CD1c-positive myeloid dendritic cell (primary cell): ENCODE measurements at regions not wholly inside any gene's neighbourhood (a gene's known extent, or its start where the extent isn't known, plus 50 kb on each side); places are given as distances from the start of the nearest gene placed in this dataset.
"Not testable (repeated sequence)": the region's sequence is repeated elsewhere in the genome, so short reads cannot be mapped to it uniquely, and the experiment has no call there.

Source experiments
- DNase-seq: peaks from one replicate; pipeline ENCODE4 v3.0.0-alpha.2; 2016; ENCODE audit errors: extremely low spot score

DNA sequence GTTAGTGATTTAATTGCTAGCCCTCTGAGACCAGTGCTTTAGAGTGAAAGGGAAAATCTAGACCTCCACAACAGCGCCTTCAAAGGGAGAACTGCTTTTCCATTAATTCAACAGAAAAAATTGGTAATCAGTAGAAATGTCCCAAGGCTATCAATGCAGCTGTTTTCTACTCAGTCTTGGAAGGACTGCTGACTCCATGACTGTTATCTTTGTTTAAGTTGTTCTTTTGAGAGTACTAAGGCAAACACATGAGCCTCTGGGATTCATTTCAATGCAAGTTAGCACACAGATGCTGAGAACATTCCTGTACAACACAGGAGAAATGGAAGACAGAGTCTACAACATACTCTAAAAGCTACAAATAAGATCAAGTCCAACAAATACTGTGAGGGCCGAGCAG, 301.7 kb upstream of the PTCHD4 start:
- DNase-seq = no peak

DNA sequence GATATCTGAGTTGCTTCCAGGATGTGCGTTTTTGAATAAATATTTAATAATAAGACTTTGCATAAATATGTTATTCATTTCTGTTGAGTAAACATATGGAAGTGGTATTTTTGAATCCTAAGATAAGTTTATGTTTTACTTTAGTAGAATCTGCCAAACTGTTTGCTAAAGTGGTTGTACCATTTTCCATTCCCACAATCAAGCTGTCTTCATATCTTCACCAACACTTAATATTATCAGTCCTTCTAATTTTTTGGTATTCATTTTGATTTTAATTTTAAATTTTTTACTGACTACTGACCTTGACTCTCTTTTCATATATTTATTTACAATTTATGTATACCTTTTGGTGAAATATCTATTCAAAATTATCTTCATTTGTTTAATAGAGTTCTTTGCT, 293.9 kb upstream of the PTCHD4 start:
- DNase-seq = no peak

DNA sequence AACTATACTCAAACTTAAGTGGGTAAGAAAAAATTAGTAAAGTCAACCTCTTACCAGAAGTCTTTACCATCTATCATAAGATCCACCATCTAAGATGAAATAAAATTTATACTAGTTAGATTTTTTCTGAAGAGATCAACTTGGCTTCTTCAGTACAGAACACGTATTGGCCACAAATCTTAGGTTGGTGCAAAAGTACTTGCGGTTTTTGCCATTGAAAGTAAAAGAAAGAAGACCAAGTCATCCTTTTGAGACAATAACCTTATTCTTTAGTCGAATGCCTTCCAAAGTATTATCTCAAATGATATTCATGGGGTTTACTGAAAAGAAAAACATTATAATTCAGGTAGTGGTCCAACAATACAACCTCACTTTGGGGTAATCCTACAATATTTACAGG, 292.6 kb upstream of the PTCHD4 start:
- DNase-seq = no peak

DNA sequence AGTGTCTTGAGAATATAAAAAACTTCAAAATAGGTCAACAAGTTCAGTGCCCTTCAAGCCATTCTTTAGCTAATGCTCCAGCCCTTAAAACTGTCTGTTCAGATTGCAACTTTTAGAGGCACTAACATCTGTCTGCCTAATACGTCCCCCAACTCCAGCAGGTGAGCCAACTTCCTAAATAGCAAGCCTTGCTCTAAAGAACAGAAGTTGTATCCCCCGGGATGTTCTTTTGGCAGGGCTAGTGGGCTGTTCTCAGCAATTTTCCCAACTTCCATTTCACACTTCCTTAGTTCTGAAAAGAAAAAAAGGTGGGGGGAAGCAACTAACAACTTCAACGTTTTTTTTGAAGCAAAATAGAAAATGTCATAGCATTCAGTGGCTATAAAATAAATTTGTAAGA, 290.0 kb upstream of the PTCHD4 start:
- no peak for DNase-seq

DNA sequence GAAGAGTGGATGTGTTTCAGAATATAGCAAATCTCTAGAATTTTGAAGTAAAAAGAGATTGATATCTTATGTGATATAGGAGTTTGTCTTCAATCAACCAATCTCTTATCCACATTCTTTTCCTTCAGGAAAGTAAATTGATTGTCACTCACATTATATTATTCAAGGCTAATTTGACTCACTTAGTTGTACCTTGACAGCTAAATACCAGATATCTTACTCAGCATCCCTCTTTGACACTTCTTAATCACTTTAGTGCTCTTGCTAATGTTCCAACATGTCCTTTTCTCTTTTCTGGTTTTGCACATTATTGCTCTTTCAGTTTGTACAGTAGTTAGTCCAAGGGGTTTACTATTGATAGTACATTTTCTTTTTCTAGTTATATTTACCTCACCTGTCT, 286.9 kb upstream of the PTCHD4 start:
- no peak for DNase-seq

DNA sequence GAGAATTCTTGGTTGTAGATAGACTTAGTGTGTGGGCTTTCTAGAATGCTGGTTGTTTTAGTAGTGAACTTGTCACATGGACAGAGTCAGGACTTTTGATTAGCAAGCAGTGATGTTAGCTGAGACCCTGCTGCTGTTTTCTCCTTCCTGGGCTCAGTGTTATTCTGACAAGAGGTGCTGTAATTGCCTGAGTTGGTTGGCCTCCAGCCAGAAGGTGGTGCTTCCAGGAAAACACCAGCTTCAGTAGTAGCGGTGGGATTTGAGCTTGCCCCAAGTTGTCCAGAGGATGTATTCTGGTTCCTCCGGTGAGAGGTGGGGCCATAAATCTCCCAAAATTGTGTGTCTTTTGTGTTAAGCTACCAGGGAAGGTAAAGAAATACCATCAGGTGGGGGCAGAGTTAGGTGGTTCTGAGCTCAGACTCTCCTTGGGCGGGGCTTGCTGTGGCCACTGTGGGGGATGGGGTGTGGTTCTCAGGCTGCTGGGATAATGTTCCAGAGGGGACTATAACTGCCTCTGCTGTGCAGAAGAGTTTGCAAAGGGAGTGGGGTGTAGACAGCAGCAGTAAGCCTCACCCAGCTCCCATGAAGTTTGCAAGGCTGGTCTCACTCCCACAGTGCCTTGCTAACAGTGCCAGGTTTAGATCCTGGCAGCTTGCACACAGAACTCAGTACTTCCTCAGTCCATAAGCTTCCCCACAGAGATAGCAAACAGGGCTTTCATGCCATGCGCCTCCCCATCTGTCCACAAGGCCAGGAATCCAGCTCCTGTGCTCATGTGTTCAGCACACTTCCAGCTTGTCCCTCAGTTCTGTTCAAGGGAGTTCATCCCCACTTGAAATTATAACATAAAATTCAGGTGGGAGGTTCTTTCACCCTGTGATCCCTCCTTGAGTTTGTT, 278.4 kb upstream of the PTCHD4 start:
- DNase-seq = no peak

DNA sequence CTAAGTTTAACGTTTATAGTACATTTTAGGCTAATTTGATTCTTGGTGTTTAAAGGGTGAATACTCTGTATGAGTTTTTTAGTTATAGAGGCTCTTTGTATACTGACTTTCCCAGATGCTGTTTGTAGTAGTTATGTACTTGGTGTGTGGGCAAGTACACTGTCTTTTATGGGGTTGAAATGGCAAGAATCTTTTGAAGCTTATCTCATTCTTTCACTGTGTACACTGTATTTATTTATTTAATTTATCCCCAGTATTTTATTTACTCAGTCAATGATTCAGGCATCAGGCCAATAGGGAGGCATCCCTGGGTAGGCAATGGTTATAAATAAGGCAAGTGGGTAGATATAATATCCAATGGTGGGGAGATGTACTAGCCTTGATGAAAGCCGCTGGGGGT, 277.0 kb upstream of the PTCHD4 start:
- DNase-seq = no peak

DNA sequence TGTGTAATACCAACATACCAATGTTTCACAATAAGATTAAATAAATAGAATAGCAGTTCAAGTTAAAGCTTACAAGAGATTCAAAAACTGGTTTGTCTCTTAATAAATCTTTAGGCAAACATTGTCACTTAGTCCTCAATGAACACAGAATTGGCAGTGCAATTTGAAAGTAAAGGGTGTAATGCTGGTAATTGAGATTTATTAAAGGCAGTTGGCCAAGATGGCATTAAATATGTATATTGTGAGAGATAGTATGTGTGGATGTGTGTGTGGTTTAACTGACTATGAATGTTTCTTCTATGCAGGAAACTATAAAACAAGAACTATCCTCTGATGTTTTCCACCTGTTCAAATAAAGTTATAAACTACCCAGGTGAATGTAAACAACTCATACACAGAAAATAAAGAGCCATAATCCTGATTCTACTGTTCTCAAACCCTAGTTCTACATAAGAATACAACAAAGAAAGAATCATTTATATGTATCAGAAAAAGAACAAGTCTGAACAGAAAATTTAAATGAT, 267.9 kb upstream of the PTCHD4 start:
- no peak for DNase-seq

DNA sequence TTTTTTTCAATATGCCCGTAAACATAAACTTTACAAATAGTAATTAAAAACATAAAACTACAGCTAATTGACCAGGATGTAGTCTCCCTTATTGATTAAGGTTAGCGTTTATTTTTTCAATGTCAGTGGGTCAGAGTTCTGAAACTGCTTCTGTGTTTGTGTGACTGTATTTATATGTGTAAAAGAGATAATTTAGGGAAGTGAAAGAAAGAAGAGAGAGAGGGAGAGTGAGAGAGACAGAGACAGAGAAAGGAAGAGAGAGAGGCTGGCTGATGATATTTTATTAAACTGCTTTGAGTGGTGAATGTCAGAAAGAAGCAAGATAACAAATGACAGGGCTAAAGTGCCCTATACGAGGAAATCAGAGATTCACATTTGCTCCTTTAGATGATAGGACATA, 266.1 kb upstream of the PTCHD4 start:
- no peak for DNase-seq

DNA sequence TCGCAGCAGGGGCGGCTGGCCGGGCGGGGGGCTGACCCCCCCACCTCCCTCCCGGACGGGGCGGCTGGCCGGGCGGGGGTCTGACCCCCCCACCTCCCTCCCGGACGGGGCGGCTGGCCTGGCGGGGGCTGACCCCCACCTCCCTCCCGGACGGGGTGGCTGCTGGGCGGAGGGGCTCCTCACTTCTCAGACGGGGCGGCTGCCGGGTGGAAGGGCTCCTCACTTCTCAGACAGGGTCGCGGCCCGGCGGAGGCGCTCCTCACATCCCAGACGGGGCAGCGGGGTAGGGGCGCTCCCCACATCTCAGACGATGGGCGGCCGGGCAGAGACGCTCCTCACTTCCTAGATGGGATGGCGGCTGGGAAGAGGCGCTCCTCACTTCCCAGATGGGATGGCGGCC, 260.2 kb upstream of the PTCHD4 start:
- DNase-seq = not testable (repeated sequence)

DNA sequence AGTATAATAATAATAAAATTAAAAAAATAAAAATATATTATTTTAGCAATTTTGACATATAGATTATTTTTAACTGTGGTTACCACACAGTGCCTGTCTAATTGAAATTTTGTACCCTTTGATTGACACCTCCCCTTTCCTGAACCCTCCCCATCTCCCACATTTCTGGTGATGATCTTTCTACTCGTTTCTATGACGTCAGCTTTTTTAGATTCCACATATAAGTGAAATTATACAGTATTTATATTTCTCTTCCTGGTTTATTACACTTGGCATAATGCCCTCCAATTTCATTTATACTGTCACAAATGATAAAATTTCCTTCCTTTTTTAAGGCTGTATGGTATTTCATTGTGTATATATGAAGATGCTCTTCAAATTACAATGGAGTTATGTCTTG, 258.1 kb upstream of the PTCHD4 start:
- no peak for DNase-seq

DNA sequence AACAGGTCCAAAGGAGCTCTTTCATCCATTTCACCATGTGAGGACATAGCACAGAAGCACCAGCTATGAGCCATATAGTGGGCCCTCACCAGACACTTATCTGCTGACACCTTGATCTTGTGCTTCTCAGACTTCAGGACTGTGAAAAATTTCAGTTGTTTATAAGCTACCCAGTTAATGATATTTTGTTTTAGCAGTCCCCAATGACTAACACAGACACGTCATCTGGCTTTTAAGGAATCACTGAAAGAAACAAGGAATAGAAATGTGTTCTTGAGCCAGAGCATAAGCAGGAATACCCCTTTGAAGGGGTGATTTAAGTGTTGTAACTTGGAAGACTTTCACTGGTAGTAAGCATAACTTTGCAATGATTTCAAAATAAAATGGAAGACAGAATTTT, 214.7 kb upstream of the PTCHD4 start:
- no peak for DNase-seq

DNA sequence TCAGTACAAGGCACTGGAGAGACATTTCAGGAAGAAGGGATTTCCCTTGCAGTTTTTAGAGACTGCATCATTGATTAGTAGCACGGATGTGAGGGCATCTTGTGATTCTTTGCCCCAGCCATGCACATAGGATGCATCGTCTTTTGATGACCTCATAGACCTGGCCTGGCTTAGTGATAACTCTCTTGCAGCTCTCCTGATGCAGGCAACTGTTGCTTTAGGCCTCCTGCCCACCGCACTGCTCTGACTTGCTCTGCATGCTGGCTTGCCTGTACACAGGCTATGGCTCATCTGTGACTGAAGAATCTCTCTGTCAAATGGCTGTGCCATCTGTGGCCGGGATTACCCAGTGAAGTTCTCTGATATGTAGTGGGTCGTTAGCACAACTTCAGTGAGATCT, 207.7 kb upstream of the PTCHD4 start:
- no peak for DNase-seq

DNA sequence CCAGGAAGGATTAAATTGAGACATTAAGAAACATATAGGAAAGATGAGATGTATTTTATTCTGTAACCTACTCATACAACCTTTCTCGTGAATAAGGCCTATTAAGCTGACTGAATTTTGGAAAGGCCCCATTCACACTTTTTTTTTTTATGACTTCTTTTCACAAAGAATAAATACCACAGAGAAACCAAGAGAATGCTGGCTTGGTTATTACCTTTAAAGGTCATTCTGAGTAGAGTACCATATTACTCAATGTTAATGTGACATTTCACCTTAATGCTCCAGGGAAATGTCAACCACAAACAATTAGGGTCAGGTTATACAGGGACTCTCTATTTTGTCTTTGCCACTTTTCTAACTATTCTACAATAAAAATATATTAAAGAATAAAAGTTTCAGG, 204.9 kb upstream of the PTCHD4 start:
- no peak for DNase-seq

DNA sequence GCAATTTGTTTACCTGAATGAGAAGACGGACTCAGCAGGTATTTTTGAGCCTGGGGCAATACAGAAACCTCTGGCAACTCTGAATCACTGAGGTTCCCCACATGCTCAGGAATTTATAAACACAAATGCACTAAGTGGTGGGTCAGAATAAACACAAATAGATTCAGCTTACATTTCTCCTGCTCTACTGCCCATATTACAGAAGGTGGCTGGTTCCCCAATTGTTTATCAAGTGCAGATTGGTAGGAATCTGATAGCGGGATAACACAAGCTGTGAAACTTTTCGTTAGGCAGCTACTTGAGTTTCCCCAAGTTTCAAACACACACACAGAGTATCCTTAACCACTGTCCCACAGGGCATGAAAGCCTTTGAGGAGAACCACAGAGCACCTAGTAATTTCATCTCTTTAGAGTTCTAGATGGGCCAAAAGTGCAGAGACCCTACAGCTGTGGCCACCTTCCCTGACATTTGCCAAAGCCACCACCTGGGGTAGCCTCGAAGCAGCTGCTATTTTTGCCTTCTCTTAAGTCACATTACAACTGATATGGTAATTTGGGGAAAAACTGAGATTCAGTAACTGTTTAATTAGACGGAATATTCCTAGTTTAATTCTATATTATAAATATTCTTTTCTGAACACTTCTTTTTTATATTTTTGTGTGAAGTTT, 204.2 kb upstream of the PTCHD4 start:
- no peak for DNase-seq

DNA sequence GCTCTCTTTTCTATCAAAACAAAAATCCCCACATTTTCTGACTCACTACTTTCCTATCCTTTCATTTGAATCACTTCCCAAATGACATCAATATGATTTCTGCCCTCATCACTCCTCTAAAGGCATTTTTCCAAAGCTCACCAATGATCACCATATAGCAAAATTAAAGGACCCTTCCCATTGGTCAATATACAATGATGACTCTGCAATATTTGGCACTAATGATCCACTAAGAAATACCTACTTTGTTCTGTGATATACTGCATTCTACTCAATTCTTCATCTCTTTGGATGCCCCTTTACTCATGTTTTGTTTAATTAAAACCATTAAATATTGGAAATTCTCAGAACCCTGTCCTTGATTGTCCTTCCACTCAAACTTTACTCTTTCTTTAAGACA, 200.3 kb upstream of the PTCHD4 start:
- no peak for DNase-seq

DNA sequence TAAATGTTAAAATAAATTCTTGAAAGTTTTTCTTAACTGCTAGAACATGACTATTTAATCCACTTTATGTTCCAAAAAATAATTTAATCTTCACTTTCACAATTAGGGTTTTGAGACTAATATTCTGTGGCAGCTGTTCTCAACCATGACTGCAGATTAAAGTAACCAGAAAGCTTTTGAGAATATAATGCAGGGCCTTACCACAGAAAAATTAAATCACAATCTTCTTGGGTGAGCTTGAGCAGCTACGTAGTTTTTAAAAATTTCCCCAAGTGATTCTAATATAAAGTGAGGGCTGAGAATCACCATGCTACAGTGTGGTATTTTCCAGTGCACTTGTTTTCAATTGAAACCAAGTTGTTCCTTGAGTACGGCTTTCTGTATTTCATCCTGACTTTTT, 196.6 kb upstream of the PTCHD4 start:
- no peak for DNase-seq

DNA sequence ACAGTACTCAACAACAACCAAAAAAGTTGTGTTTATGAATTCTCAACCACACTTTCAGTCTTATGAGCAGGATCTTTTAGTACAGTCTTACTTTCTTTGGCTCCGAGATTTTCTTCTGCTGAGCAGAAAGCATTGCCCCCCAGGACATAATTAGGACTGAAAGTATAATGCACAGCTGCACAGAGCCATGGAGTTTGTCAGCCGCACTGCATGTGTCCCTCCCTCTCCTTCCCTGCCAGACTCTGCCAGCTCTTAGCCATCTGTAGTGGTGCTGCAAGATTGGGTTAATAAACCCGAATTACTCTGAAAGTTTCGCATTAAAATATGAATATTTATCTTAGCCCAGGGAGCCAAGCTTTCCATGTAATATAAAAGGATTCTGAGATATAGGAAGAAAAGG, 179.6 kb upstream of the PTCHD4 start:
- no peak for DNase-seq

DNA sequence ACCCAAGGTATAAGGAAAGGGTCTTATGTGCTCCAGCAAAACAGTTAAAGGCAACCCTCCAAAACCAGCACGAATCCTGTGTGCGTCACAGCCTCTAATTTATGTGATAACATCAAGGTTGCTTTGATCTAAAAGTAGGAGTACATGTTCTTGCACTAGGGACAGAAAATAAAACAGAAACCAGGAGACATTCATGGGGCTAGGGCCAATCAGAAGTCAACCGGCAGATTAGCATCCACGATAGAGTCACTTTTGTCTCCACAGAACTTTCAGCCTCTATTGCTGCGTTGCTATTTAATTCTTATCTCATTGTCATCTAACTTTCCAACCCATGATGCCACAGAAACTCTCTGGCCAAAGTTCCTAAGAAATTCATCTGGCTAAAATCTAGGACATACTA, 178.8 kb upstream of the PTCHD4 start:
- DNase-seq = no peak

DNA sequence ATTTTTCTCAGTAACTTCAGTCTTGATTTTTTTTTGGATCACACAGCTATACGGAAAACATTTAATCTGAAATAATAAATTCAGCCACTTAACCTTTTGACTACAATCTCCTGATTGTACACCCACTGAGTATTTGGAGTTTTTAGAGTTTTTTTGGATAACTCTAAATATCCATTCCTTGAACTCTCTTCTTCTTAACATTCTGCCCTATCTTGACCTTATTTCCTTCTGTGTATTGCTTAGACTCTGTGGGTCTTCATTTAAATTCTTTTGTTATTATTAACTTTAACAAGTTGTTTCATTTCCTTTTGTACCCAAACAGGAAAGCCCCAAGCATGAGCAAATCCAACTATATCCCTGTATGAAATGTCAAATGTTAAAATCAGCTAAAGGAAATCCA, 170.2 kb upstream of the PTCHD4 start:
- DNase-seq = no peak

DNA sequence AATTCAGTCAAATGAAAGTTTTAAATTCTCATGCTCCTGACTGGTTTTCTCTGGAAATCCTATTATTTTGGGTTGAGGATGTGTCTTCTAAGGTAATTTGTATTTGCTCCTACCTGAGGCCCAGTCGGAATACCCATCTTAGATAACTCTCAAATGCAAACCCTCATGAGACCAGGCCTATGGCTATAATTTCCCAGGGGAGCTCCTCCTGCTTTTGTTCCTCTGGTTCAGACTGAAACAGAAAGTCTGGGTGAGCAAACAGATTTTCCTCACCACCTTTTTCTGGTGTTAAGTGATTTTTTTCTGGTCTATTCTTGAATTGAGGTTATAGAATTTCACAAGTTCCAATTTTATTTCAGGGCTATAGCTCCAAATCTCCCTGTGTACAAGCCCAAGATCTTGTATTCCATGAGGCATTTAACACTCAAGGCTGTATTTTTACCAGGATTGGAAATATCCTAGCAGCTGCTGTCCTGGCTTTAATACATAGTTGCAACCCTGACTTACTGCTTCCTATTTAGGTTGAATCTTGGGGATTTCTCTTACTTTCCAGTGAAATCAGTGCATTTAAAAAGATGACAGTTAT, 169.1 kb upstream of the PTCHD4 start:
- DNase-seq = no peak

DNA sequence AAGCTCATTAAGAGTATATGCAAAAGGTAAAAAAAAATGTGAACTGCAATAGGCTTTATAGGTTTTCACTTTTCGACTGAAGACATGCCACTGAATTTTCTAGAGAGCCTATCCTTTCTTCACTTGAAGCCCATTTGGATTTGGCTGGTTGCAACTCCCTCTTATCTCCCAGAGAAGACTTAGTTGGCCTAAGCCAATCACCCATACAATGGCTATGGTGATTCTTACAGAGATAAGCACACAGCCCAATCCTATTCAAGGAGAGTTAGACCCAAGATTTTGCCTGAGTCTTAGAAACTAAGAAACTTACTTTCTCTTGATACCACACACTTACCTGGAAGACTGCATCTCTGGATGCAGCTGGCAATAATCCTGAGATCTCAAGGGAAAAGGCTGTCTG, 167.3 kb upstream of the PTCHD4 start:
- DNase-seq = no peak

DNA sequence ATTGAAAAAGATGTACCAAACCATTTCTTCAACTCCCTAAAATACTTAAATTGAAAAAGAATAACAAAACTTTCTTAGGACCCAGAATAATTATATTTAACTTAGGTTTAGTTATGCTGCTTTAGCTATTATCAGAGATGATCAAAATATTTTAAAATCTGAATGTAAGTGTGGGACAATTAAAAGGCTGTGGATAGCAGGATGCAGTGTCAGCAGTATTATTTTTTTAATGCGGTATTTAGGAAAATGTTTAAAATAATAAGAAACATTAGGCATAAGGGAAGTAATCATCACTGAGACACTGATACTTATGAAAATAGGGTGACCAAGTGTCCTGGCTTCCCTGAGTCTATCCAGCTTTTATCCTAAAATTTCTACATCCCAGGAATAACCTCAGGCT, 161.5 kb upstream of the PTCHD4 start:
- no peak for DNase-seq
